ENCODE measurements at regions not wholly inside any gene's neighbourhood (a gene's known extent, or its start where the extent isn't known, plus 50 kb on each side); places are given as distances from the start of the nearest gene placed in this dataset.
A peak's percentile ranks its signal among the peaks of the same experiment; 100 is the strongest.
"Not testable (repeated sequence)": the region's sequence is repeated elsewhere in the genome, so short reads cannot be mapped to it uniquely, and the experiment has no call there.

DNA sequence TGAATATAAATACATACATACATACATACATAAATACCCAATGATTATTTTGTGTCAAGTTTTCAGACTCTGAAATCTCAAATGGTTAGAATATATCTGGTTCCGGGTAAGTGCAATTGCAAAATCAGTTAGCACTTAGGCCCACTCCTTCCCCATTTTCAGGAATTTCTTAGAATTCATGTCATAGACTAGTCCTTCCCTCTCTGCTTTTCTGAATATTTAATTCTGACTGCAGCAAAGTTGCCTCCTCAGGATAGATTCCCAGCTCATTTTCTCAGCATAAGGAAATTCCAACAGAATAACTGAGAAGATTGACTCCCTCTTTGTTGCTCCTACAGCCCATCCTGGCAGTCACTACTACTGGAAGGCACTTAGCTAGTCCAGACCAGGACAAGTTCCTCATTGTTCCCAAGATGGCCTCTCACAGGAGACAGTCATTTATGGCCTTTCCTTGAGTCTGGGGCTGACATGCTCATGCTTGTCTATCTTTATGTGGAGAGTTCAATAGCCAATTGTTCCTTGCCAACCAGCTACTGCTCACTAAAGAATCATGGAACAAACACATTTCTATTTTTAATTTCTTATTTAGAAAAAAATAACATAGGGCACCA lies 142.9 kb upstream of the ITGB1 start:
- no peak for DNase-seq

DNA sequence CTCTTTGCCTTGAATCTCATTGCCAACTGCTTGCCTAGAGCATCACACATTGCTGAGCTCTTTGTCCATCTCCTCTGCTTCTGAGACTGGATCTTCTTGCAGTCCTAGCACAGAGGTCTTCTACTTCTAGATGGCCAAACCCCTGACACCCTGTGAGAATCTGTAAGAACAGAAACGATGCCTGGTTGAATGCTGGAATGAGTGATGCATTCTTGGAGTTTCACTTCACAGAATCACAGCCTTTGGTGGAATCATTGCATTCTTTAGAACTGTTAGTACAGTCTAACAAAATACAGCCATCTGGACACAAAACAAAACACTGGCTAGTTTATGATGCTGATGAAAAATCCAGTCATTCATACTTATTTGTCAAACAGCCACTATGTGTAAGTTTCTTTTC lies 141.7 kb upstream of the ITGB1 start:
- no peak for DNase-seq

DNA sequence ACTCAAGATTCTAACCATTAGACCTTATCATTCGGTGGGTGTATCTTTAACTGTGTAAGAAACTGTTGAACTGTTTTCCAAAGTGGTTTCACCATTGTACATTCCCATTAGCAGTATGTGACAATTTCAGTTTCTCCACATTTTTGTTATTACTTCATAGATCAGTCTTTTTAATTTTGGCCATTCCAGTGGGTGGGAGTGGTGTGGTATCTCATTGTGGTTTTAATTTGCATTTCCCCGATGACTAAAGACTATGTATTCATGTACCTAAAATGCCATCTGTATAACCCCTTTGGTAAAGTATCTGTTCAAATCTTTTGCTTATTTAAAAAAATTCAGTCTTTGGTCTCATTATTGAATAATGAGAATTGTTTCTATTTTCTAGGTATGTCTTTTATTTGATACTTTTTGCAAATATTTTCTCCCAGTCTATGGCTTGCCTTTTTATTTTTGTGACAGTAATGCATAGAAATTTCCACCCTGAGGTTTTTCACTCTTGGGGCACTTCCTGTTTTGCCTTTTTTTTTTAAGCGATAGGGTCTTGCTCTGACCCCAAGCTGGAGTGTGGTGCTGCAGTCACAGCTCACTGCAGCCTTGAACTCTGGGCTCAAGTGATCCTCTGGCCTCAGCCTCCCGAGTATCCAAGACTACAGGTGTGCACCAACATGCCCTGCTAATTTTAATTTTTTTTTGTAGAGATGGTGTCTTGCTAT lies 141.1 kb upstream of the ITGB1 start:
- no peak for DNase-seq

DNA sequence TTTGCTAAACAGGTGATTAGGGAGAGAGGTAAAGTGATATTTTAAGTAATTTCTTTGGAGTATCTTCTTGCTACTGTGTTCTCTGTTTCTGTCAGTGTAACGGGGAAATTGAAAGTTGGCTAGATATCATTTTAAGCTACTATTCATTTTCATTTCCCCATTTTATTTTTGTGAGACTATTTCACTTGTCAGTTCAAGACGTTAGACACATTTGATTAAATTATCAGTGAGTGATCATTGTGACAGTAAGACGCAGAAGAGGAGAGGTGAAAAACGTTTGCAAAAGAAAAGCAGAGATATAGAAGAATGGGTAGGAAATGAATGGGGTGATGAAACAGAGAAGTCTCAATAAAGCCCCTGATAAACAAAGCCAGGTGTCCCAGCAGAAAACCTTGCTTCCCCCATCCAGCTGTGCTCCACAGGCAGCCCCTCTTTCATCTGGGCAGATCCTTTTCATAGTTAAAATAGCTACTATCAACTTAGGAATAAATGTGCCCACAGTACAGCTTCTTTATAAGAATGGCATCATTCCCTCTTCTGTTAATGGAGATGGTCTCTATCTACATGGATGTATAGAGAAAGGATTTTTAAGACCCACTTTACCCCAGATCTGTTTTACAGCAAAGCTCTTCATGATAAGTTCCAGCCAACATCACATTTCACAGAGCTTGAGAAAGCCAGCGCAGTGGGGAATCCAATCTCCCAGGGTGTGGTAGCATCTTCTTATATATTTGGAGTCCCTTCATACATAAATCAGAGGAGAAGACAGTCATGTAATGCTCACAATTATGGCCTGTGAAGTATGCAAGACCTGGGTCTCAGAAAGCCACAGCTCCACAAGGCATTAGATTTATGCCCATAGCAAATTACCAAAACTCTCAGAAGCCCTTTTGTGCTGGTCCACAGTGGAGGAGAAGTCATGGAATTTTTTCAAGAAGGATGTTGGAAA lies 138.1 kb upstream of the ITGB1 start:
- DNase-seq, result no peak

DNA sequence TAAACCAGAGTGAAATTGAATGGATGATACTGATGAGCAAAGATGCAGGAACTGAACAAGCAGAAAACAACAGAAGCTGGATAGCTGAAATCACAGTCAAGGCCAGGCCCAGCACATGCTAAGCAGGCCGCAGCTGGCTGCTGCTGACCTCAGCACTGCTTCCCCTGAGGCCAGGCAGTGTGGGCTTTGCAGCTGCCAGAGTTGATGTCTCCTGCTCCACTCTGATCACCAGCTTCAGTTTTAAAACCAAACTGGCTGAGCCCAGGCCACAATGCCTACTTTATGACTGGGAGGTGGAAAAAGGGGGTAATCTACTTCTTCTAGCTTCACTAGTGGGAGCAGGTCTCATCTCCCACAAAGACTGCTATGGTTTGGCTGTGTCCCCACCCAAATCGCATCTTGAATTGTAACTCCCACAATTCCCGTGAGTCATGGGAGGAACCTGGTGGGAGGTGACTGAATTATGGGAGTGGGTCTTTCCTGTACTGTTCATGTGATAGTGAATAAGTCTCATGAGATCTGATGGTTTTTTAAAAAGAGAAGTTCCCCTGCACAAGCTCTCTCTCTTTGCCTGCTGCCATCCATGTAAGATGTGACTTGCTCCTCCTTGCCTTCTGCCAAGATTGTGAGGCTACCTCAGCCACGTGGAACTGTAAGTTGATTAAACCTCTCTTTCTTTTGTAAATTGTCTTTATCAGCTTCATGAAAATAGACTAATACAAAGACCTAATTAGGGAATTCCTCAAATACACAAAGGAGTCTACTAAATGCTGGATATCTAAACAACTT lies 136.4 kb upstream of the ITGB1 start:
- no peak for DNase-seq

DNA sequence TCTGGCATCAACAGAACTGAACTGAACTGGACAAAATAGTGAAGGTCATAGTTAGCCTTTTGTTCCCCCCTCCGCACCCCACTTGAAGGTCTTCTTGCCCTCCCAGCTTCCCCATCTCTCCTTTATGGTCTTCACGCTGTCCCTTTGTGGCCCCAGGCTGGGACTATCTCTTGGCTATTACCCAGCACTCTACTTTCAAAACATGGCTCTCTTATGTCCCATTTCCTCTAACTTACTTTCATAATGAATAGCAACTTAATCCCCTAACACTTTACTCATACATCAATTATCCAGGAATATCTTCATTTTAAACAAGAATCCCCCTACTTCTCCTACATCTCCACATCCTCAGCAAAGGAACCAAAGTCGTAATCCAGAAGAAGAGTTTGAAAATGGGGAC lies 135.3 kb upstream of the ITGB1 start:
- DNase-seq, result no peak

DNA sequence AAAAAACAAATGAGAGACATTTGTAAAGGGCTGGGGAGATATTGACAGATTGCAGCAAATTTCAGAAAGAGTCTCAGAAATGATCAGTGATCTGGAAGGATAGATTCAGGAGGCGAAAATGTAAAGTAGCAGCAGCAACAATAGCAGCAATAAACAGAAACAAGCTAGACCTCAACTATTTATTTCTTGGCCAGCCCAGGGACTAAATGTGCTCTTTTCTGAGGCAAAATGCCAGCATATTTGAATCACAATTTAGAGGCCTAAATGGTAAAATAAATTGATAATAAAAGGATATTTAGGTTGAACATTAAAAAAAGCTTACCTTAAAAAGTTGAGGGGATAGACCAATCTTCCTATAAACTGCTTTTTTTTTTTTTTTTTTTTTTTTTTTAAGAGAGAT lies 134.6 kb upstream of the ITGB1 start:
- DNase-seq, result no peak

DNA sequence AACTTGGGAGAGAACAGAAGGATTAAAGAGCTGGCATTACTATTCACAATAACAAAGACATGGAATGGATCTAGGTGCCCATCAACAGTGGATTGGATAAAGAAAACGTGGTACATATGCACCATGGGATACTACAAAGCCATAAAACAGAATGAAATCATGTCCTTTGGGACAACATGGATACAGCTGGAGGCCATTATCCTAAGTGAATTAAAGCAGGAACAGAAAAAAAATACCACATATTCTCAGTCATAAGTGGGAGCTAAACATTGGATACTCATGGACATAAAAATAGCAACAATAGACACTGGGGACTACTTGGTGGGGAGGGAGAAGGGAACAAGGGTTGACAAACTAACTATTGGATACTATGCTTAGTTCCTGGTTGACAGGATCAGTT lies 133.2 kb upstream of the ITGB1 start:
- DNase-seq, result no peak

DNA sequence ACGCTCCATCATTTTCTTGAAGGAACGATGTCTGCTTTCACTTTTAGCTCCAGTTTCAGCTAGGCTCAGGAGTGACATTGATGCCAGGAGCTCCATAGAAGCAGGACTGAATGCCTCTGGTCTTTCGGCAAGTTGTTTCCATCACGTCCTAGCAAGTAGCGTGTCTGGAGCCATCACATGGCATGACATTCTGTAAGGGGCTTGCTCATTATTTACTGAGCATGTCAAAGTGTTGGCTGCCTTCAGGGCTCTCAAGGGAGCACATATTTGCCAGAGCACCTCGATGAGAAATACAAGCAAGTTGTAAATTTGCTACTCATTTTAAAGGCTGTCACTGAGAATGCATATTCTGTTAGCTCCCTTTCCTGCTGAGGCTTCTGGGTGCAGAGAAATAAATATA lies 131.0 kb upstream of the ITGB1 start:
- DNase-seq, result no peak

DNA sequence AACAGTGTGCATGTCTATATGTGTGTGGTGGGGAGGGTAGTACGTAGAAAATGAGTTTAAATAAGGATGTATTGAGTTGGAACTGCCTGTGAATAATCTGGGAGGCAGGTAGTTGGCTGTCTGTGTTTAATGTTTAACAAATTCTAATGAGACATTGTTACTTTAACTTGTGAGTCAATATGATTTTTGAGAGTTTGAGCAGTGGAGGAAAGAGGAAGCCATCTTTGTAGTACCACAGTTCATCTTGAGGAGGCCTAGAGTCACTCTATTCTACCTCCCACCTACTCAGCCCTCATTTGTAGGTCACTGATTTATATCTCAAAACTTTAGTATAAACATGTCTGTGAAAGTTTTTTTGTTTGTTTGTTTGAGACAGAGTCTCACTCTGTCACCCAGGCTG lies 129.9 kb upstream of the ITGB1 start:
- DNase-seq, result no peak

DNA sequence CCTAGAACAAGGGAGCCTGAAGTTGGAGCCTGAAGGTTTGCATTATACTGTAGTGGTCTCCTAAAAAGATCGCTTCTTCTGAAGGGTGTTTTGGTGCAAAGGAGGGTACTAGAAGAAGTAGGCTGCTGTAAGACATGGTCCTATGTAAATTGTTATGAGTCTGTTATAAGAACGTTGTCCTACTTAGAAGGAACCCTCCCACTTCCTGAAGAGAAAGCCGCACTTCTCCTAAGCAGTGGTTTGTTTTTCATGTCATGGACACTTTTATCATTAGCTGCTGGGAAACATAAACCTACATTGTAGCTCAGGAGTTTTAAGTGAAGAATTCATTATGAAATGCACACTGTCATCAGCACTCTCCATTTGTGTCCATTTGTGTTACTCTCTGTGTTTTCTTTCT lies 129.1 kb upstream of the ITGB1 start:
- peak in 1 of 2 donors; percentile 35 for DNase-seq

DNA sequence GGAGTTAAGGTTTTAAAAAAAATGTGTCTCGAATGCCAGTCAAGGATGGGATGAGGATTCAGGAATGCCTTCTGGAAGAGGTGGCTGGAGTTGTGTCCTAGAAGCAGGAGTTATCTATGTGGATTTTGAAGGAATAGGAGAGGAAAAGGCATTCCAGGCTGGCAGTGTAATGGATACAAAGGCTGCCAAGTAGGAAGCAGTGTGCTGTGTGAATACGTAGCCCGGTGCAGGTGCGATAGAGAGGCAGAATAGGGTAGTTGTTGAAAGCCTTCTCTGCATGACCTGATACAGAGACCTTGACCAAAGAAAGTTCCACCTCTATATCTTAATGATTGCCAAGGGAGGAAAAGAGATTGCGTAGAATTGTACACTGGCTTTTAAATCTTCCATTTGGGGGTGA lies 128.1 kb upstream of the ITGB1 start:
- no peak for DNase-seq

DNA sequence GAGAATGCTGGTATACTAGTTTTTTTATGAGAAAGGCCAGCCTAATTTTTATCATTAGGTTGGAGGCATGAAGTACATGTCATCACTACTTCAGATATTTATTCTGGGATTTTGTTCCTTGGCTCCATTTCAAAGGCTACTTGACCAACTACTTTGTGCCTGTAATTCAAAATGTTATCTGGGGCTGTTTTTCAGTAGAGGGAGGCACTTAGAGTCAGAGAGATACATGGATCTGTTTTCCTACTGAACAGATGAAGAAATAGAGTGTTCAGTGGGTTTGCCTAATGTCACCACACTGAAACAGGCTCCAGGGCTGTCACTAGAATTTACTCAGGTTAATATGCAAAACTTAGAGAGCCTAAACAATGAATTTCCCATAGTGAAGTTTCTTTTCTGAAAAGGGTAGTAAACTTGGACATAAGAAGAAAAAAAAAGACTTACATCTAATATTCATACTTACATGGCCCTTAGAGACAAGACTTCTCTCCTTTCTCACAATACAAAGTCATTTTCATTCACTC lies 127.3 kb upstream of the ITGB1 start:
- no peak for DNase-seq

DNA sequence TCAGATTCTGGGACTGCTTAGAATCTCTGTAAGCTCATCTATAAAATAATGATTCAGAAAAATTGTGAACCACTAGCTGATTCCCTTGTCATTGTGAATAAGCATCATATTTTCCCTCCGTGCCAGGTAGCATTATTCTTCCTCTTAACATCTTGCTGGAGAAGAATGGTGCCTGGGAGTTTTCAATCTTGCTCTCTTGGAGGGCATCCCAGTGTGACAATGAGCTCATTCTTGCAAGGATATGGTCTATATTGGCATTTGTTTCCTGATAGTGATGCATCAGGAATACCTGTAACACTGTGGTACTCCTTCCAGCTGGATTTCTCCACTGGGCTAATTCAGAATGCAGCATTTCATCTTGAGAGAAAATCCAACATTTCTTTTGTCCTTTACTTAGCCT lies 126.4 kb upstream of the ITGB1 start:
- no peak for DNase-seq

DNA sequence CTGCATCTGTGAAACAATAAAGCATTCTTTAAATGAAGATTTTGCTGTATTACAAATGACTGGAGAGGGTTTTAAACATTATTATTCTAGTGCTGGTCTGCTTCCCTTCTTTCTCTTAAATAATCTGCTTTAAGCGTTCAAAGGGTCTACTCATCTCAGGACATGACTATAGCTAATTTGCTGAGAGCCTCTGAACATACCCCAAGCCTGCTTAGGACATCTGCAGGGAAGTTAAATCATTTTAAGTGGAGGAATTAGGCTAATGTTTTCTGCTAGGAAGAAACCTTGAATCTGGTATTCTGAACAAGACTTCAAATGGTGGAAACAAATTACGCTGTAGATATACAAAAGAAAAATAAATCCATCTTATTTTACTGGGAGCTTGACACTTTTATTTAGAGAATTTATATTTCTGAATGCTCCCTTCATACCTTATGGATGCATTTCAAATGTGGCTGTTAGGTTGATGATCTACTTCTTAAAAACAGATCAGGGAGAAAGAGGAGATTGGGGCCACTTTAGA lies 124.4 kb upstream of the ITGB1 start:
- no peak for DNase-seq

DNA sequence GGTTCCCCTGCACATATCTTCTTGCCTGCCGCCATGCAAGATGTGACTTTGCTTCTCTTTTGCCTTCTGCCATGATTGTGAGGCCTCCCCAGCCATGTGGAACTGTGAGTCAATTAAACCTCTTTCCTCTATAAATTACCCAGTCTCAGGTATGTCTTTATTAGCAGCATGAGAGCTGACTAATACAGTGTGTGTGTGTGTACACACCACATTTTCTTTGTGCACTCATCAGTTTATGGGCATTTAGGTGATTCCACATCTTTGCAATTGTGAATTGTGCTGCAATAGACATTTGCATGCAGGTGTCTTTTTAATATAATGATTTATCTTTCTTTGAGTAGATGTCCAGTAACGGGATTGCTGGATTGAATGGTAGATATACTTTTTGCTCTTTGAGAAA lies 122.4 kb upstream of the ITGB1 start:
- DNase-seq, result not testable (repeated sequence)

DNA sequence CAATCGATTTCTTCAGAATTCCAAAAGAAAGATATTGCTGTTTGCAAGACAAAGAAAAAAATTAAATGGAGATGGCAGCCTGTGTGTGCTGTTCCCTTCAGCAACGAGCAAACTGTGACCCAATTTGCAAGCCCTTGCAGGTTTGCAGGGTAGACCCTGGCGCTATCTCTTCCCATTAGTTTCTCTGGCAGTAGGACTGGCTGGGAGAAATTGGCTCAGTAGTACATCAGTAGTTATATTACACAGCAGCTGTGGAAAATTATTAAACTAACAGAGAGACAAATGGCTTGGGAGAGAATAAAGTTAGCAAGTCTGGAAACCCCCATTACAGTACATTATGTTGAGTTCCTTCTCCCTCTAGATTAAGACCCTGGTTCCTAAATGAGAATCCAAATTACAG lies 116.4 kb upstream of the ITGB1 start:
- DNase-seq, result no peak

DNA sequence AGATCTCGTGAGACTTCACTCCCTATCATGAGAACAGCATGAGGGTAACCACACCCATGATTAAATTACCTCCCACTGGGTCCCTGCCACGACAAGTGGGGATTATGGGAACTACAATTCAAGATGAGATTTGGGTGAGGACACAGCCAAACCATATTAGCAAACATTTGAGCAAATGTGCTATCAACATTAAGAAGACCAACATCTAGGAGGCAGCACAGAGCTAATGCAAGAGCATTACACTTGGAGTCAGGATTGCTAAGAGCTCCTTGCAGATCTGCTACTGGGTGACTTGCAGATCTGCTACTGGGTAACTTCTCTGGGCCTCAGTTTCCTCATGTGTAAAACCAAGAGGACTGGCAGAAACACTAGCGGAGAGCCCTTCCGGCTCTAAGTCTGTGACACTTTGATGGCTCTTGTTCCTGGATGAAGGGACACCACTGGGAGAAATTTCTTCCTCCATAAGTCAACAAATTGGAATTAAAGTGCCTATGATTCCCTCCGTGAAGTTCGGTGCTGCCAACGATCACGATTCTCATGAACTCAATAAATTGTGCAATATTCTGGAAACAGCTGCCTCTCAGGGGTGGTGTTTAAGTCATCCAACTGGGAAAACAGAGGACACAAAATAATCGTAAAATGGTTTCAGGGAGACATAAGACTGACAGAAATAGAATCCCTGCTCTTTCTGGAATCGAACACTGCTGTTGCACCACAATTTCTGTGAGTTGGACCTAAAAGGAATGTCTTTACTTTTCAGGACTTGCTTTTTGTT lies 115.8 kb upstream of the ITGB1 start:
- DNase-seq, result peak in 1 of 2 donors; percentile 5

DNA sequence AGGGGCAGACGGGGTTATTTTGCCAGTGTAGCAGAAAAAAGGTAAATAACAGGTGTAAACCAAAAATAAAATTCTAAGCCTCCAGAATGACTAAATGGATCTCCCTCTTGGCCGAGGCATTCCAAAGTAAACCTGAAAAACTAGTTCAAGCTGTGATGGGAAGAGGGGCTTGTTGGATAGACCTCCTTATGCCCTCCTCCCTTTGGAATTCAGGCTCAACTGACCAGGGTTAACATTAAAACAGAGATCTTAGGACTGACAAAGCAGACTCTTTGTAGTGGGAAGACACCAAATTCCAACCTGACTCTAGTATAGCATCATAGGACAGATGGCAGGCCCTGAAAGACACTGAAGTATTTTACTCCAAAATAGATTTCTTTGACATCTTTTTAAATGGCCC lies 113.8 kb upstream of the ITGB1 start:
- no peak for DNase-seq

DNA sequence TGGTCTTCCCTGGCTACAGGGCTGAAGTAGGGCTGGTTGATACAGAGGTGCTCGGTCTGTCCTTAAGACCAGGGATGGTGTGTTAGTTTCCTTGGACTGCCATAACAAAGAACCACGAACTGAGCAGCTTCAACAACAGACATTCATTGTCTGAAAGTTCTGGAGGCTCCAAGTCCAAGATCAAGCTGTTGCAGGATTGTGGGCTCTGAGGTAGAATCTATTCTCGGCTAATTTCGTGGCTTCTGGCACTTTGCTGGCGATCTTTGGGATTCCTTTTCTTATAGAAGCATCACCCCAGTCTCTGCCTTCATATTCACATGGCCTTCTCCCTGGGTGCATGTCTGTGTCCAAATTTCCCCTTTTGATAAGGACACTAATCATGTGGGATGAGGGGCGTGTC lies 112.1 kb upstream of the ITGB1 start:
- DNase-seq, result no peak

DNA sequence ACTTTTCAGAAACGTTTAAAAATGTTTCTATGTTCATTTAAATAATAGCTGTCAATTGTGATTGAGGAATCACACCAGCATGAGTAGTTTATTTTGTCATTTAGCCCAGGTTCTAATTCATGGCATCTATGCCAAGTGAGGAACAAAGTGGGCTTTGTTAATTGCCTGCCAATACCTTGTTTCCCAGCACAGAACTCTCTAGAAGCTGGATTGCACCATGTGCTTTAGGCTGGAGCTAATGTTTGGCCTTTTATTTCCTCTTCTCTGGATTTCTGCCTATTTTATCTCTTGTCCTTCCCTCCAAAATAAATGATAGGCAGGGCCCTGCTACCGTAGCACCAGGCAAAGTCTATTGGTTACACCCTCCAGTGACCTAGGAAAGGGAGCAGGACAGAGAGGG lies 109.9 kb upstream of the ITGB1 start:
- no peak for DNase-seq

DNA sequence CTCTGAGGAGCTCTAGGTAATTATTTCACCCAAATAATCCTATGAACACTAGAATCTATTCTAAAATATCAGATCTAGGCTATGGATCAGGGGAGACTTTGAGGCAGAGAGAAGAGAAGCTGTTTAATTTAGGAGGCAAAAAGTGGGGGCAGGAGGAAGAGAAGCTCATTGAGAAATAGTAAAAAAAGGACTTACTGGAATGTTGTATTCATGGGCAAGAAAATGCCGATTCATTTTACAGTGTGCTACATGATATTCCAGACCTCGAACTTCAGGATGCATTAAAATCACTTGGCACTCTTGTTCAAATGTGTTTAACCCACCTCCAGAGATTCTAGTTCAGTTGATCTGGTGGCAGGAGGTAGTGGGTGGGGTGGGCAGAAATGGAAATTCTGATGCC lies 109.5 kb upstream of the ITGB1 start:
- no peak for DNase-seq

Measured in CD4-positive, alpha-beta T cell treated with Interleukin-1 beta for 1 hour (primary cell).